Myocyte (in vitro differentiated cells): ENCODE measurements at regions not wholly inside any gene's neighbourhood (a gene's known extent, or its start where the extent isn't known, plus 50 kb on each side); places are given as distances from the start of the nearest gene placed in this dataset.

Experiments
- DNase-seq: peaks from one replicate; pipeline ENCODE4 v3.0.0-alpha.2; 2012; ENCODE audit warnings: low read depth

- no peak for DNase-seq
Measured at GRCh38 chr5:20570486-20570885, 582.5 kb upstream of the CDH18 start.

DNA sequence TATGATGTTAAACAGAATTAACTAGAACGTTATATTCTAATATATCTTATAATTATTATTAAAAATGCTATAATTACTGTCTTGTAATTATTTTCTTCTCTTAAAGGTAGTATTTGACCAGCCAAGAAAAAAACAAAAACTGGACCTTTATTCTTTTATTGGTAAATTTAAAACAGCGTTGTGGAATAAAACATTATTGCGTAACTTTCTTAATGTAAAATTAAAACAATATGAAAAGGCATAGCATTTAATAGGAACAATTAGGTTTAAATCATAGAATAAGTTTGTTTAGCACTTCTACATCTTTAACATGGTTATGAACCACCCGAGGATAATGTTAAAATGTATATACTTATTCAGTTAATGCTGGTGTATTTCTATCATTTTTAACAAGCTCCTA, 574.5 kb upstream of the CDH18 start:
- no peak for DNase-seq

DNA sequence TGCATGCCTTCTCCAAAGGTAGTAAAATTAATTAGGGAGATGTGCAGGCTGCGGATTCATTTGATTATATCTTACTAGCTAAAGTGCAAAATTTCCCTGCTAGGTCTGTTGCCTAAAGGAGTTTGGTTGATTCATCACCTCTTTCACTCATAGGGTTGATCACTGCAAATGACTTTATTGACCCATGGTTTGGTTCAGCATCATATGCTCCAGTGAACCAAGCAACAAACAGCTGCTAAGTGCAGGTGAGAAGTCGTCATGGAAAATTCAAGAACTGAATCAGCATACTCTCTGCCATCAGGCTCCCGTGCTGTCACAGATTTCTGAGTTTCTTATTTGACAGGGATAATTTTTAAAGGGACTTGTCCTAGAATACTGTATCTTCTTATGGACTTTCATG, 571.8 kb upstream of the CDH18 start:
- no peak for DNase-seq

DNA sequence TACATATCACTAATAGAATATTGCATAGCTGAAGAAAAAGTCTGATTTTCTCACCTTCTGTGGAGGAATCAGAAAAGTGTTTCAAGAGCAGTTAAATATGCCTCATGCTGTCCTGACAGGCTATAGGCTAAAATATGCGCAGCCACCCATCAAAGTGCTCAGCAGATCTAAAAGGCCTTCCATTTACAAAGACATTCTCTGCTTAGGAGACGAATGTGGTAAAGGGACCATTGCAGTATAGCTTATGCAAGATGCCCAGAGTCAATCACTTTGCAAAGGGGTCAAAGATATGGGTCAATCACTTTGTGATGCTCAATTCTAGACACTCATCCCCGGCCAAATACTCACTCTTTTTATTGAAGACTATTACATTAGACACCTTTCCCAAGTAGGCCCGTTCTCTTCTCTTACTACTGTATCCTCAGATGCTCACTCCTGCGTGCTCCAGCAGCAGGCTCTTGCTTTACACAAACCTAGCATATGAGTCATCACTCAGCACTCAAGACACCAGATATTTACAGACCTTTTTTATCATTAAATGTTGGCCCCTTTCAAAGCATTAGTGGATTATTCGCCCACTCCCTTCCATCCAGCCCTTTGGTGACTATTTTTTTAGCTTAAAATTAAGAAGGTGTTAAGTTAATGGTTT, 568.2 kb upstream of the CDH18 start:
- DNase-seq = no peak

DNA sequence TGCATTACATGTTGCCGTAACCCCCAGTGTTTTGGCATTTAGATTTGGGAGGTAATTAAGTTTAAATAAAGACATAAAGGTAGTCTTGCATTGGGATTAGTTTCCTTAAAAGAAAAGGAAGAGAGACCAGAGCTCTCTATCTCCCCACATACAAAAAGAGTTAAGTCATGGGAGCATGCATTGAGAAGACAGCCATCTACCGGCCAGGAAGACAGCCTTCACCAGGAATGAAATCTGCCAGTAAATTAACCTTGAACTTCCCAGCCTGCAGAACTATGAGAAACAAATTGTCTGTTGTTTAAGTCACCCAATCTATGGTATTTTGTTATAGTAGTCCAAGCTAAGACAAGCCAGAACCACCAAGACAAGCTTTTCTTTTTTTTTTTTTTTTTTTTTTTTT, 567.0 kb upstream of the CDH18 start:
- no peak for DNase-seq

DNA sequence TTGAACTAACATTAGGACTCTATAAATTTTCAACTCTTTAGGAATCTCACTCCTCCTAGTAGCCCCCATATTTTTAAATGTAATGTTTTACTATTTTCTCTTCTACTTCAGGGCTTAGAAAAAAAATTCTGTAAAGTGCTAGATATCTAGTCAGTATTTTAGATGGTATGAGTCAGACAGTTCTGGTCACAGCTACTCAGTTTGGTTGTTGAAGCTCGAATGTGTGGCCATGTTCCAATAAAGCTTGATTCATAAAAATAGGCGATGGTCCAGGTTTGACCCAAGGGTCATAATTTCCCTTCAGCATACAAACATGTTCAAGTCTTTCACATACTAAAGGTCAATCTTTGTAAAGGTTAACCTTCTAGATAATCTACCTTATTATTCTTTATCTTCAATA, 566.0 kb upstream of the CDH18 start:
- DNase-seq = no peak

GRCh38 chr5:20537911-20538703, 550.1 kb upstream of the CDH18 start:
- no peak for DNase-seq

DNA sequence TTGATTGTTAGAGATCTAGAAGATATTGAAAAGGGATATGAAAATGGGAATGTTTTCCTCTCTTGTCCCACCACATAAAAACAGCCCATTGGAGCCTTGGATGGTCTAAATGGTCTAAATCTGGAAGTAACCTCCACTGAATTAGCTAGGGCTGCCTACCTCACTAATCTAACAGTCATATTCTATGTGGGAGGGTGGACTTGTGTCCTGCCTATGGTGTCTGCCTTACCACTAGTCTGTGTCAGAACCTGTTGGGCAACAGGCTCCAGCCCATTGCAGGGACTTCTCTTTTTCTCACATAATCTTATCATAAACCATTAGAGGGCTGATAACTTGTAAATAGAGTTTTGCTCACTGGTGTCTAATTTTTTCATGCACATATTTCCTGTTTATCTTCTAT, 548.8 kb upstream of the CDH18 start:
- no peak for DNase-seq

DNA sequence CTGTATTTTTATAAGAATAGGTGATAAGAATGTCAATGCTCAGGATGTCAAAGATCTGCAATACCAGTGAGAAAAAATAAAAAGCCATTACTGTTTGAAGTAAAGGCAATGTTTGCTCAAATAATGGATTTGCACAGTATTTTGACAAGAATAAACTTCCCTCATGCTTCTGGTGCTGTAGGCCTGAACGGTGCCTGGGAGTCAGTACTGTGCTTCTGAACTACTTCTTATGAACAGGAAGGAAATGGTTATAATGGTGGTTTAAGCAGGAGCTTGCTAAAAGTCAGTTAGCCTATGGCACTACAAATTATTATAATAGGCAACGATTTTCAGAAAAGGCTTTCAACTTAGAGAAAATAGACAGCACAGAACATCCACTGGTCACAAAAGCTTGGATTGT, 548.3 kb upstream of the CDH18 start:
- no peak for DNase-seq

DNA sequence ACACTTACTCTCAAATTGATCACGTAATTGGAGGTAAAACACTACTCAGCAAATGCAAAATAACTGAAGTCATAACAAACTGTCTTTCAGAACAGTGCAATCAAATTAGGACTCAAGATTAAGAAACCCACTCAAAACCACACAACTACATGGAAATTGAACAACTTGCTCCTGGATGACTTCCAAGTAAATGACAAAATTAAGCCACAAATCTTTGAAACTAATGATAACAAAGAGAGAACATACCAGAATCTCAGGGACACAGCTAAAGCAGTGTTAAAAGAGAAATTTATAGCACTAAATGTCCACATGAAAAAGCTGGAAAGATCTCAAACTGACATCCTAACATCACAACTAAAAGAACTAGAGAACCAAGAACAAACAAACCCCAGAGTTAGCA, 540.5 kb upstream of the CDH18 start:
- no peak for DNase-seq

DNA sequence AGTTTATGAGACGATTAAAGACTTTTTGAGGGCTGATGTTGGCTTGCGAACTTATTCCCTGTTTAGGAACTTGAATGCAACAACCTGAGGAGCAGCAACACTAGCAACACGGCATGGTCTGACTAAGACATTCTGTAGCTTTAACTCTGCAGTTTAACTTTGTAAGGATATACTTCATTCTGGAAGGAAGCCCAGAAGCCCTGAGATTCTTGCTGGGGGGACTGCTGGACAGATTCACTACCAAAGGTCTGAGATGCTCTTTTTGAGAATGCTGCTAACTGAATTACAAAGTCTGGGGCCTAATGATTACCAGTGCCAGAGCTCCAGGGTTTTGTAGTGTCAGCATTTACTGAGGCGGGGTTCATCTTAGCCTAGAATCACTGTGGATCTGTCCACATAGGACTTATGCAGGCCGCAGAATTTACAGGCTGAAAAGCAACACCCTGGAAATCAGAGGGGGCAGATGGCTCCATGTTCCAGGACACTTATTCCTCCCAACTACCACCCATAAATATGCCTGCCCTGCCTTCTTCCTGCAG, 537.1 kb upstream of the CDH18 start:
- DNase-seq = no peak

- DNase-seq = no peak
Measured at GRCh38 chr5:20522905-20523482, 535.0 kb upstream of the CDH18 start.

DNA sequence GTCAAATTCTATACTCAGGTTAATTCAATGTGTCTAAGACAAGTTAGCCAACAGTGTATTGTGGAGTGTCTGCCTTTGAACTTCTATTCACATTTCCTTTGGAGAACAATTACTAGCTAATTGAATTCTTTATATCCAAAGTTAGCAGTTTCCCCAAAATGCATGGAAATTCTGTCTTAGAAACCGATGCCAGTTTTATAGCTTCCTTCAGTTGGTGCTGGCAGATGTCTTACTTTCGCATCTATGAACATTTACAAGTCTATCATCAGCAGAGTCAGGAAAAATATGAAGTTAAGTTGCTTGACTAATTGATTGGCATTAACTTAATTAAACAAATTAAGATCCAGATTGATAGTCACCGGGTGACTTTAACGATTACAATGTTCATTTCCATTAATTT, 527.6 kb upstream of the CDH18 start:
- DNase-seq = no peak

DNA sequence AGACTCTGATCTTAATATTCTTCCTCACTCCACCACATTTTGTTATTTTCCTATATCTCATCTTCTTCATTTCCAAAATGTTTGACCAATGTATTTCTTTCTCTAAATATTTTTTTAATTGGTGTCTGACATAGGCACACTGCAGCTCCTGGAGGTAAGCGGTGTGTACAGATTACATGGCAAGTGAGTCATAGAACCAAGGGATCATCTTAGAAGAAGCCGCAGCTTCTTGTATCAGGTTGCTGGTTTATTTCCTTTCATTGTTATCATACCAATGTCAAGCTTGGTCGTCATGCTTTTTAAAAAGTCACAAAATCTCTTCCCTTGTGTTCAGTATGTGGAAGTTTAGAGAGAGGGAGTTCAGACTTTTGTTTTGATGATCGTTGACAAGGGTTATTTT, 526.1 kb upstream of the CDH18 start:
- no peak for DNase-seq

DNA sequence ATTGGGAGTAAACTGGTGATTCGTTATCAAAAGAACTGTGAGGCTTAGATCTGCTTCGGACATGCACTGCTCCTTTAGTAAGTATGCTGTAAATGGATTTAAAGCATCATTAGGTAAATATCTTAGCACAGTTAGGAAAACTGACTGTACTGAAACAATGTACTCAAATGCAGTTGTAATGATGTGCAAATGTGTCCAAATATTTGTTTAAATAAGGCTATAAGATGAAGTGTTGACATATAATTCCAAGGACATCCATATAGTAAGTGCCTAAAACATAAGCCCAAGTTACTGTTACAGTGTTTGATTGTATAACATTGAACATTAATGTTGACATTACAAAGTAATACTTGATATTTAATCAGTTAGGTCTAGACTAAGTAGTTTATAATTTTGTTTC, 512.5 kb upstream of the CDH18 start:
- DNase-seq = no peak

- no peak for DNase-seq
Measured at GRCh38 chr5:20498926-20499325, 510.9 kb upstream of the CDH18 start.

- DNase-seq = no peak
Measured at GRCh38 chr5:20498102-20498501, 510.1 kb upstream of the CDH18 start.

DNA sequence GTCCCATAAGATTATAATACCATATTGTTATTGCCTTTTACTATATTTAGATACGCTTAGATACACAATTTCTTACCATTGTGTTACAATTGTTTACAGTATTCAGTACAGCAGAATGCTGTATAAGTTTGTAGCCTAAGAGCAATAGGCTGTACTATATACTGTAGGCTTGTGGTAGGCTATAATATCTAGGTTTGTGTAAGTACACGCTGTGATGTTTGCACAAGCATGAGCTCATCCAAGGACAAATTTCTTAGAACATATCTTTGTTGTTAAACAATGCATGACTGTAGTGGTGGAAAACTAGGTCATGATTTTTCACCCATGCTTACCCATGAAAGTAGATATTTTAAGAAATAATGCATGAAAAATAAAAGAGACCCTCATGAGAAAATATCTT, 509.4 kb upstream of the CDH18 start:
- DNase-seq = no peak

- DNase-seq = no peak
Measured at GRCh38 chr5:20494706-20495105, 506.7 kb upstream of the CDH18 start.

DNA sequence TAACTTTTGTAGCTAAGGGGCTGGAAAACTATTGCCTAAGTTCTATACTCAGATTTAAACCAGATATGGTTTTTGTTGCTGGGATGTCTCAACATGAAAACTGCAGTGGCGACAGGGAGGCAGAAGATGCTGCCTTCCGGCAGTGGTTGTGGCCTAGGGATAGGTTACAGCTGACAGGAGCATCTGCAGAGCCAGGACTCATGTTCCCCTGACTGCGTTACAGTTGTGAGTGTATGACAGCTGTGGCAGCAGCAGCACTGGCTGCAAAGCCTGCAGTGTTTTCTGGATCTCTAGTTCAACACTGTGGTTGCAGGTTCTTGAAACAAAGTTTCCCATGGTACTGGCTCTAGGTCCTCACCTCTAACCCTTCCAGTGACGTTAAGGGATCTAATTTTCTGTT, 498.8 kb upstream of the CDH18 start:
- no peak for DNase-seq

- no peak for DNase-seq
Measured at GRCh38 chr5:20476016-20476415, 488.0 kb upstream of the CDH18 start.

- no peak for DNase-seq
Measured at GRCh38 chr5:20470997-20471396, 483.0 kb upstream of the CDH18 start.

DNA sequence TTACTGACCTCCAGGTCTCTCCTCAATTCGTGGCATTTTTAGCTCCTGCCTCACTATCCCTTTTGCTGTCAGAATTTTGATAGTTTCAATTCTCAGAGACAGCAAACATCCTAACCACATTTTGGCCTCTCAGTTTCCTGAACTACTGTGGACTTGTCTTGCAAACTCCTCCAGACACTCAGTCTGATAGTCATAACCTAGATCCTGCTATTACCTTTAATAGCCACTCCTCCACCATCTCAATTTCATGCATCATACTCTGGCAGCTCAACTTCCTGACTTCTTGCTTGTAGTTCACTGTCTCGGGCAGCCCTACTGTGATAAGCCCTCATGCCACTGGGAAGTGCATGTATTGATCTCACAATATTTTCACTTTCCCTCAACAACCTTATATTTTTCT, 481.8 kb upstream of the CDH18 start:
- DNase-seq = no peak
